GM12873 (cell line): ENCODE measurements at regions not wholly inside any gene's neighbourhood (a gene's known extent, or its start where the extent isn't known, plus 50 kb on each side); places are given as distances from the start of the nearest gene placed in this dataset.

Source experiments
- TF ChIP-seq, protein P1 (sequence below): IDR thresholded peaks from 2 replicates; pipeline ENCODE4 v1.5.1; 2012; ENCODE audit warnings: low read depth, mild to moderate bottlenecking, moderate library complexity, low read length, control low read depth; ENCODE audit not compliant: insufficient read depth; ENCODE audit errors: missing control alignments

GRCh38 chr17:33809748-33810147 is 445.3 kb upstream of the CCL2 start:
- TF ChIP-seq, protein P1, sequence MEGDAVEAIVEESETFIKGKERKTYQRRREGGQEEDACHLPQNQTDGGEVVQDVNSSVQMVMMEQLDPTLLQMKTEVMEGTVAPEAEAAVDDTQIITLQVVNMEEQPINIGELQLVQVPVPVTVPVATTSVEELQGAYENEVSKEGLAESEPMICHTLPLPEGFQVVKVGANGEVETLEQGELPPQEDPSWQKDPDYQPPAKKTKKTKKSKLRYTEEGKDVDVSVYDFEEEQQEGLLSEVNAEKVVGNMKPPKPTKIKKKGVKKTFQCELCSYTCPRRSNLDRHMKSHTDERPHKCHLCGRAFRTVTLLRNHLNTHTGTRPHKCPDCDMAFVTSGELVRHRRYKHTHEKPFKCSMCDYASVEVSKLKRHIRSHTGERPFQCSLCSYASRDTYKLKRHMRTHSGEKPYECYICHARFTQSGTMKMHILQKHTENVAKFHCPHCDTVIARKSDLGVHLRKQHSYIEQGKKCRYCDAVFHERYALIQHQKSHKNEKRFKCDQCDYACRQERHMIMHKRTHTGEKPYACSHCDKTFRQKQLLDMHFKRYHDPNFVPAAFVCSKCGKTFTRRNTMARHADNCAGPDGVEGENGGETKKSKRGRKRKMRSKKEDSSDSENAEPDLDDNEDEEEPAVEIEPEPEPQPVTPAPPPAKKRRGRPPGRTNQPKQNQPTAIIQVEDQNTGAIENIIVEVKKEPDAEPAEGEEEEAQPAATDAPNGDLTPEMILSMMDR: no peak

GRCh38 chr17:33811004-33811760 is 443.9 kb upstream of the CCL2 start:
- TF ChIP-seq, protein P1: no peak

GRCh38 chr17:33811984-33812577 is 443.0 kb upstream of the CCL2 start:
- TF ChIP-seq, protein P1: no peak

DNA sequence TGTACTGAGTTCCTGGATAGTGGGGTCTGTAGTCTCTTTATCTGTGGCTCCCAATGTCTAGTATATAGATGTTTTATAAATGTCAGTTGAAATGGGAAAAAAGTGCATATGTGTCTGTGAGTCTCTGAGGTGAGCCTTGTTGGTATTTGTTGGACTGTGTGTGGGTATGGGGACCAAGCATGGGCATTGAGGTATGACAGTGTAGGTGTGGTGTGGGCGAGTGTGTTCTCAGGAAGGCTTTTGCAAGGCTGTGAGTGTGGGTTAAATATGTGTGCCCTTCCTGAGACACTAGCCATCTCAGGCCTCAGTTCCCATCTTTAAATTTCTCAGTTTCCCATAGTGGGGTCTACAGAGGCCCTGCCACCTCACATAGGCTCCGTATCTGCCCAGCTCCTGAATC is 440.2 kb upstream of the CCL2 start:
- TF ChIP-seq, protein P1: no peak

DNA sequence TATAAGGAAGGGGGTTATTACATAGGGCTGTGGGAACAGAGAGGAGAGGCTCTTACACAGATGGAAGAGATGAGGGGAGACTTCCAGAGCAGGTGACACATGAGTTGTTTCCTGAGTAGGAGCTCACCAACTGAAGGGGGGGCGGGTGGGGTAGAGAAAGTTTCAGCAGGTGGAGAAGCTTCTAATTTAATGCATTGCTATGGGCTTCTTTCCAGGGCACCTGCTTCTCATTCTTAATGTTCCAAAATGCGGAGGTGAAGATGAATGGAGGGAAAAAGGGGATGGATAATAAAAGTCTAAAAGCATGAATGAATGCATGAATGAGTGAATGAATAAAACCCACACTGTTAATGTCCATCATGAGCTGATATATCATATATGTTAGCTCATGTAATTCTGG is 439.0 kb upstream of the CCL2 start:
- TF ChIP-seq, protein P1: no peak

DNA sequence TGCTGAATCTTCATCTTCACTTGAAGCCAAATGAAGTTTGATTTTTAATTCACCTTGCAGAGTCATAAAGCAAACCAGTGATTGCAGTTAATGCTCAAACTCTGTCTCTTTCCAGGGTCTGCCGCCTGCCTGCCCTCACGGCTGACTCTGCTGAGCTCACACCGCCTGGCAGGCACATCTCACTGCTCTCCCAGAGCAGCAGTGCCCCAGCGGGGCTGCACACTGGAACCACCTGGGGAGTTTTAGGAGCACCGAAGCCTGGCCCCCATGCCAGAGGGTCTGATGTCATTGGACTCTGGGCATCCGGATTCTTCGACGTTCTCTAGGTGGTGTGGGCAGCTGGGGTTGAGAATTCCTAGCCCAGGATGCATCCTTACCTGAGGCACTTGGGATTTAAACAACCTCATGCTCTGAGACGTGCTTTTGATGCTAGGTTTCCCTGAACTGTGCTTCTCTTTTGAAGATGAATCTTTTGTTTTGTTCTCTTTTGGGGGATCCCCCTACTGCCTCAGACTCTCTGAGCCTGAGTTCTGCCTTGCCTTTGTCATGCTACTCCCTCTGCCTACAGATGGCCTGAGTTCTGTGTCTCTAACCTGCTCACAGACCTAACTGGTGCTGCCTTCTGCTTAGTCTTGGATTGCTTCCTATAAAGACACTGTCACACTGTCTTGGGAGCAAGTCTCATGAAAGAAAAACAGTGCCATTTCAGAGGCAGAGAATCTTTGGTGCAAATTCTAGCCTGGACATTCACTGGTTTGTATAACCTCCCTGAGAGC is 438.1 kb upstream of the CCL2 start:
- TF ChIP-seq, protein P1: no peak

DNA sequence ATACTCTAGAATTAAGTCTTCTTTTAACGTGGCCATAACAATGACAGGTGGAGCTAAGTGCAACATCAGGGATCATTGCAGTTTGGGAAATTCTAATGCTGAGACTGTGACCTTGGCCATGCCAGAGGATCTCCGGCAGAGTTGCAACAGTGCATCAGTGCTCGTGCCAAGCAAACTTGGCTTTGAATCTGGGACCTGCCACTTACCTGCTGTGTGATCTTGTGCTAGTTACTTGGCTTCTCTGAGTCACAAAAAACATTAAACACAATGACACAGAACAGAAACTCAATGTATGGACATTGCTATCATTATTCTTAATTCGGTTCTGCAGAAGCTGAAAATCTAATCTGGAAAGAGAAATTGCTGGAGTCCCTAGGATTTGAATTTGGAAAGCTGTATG is 435.5 kb upstream of the CCL2 start:
- TF ChIP-seq, protein P1: no peak
